ENCODE measurements at regions not wholly inside any gene's neighbourhood (a gene's known extent, or its start where the extent isn't known, plus 50 kb on each side); places are given as distances from the start of the nearest gene placed in this dataset.

- TF ChIP-seq TAF1 (IDR thresholded peaks at IDR 0.05; ENCODE audit: low read depth, low read length) (no peak), RBBP5 (IDR thresholded peaks at IDR 0.05; ENCODE audit: borderline replicate concordance, low read depth, low read length) (no peak), CTCF (IDR thresholded peaks at IDR 0.05; ENCODE audit: control extremely low read depth in 1 of 3, insufficient read depth in 1 of 3, low read depth in 1 of 3, low read length in 3 of 3) (no peak), EGR1 (IDR thresholded peaks at IDR 0.05; ENCODE audit: borderline replicate concordance, low read depth, low read length) (no peak), TCF12 (IDR thresholded peaks at IDR 0.05; ENCODE audit: low read depth, low read length) (no peak), KDM1A (IDR thresholded peaks at IDR 0.05; ENCODE audit: borderline replicate concordance, low read length) (no peak), CBX8 (IDR thresholded peaks at IDR 0.05; ENCODE audit: borderline replicate concordance, low read depth, low read length) (no peak), CTBP2 (IDR thresholded peaks at IDR 0.05; ENCODE audit: borderline replicate concordance, insufficient read depth, insufficient read length, low read length) (no peak), TEAD4 (IDR thresholded peaks at IDR 0.05; ENCODE audit: low read depth, low read length) (no peak)
These were observed 550.0 kb downstream of the TNS3 start for GRCh38 chr7:47031786-47032535.

Measured in H1 (cell line).